Calu3 (cell line): ENCODE measurements at regions not wholly inside any gene's neighbourhood (a gene's known extent, or its start where the extent isn't known, plus 50 kb on each side); places are given as distances from the start of the nearest gene placed in this dataset.
"Not testable (repeated sequence)": the region's sequence is repeated elsewhere in the genome, so short reads cannot be mapped to it uniquely, and the experiment has no call there.

Source experiments
- BruUV-seq: library from RNA; stranded (reverse); fragments of 400-500 nt; replicated peaks from 2 replicates; lab custom pipeline; 2021; lab: Mats Ljungman, UMichigan
- CTCF ChIA-PET: fragments of 300-600 bp; sonication (Branson Sonifier 250); formaldehyde crosslinking; loops from one replicate; lab custom pipeline; 2022; ENCODE audit warnings: antibody characterized with exemption; lab: Charles Lee
- DNase-seq: peaks from one replicate; pipeline ENCODE4 v3.0.0; 2022
- H3K27ac Mint-ChIP-seq: one replicate; pipeline ENCODE4 v1.8.0; 2022; ENCODE audit warnings: mixed read lengths; ENCODE audit not compliant: unreplicated experiment
- H3K27me3 Mint-ChIP-seq: one replicate; pipeline ENCODE4 v1.8.0; 2022; ENCODE audit warnings: mixed read lengths; ENCODE audit not compliant: unreplicated experiment
- H3K36me3 Mint-ChIP-seq: one replicate; pipeline ENCODE4 v1.8.0; 2022; ENCODE audit warnings: mild to moderate bottlenecking, moderate library complexity, mixed read lengths; ENCODE audit not compliant: insufficient read depth, unreplicated experiment
- H3K4me1 Mint-ChIP-seq: one replicate; pipeline ENCODE4 v1.8.0; 2022; ENCODE audit warnings: mild to moderate bottlenecking, low read depth, mixed read lengths; ENCODE audit not compliant: unreplicated experiment
- H3K4me3 Mint-ChIP-seq: one replicate; pipeline ENCODE4 v1.8.0; 2022; ENCODE audit warnings: mild to moderate bottlenecking, low read depth, moderate library complexity, mixed read lengths; ENCODE audit not compliant: unreplicated experiment
- H3K9me3 Mint-ChIP-seq: one replicate; pipeline ENCODE4 v1.8.0; 2022; ENCODE audit warnings: low read depth, mixed read lengths; ENCODE audit not compliant: unreplicated experiment
- intact Hi-C: fragments of 100-400 bp; cut with micrococcal nuclease; formaldehyde crosslinking; loops from one replicate; pipeline ENCODE4 v1.10.0; 2022; ENCODE audit not compliant: unreplicated experiment
- TF ChIP-seq, protein P1 (sequence below): fragments of 200-600 bp; IDR thresholded peaks from one replicate; pipeline ENCODE4 v1.8.0; 2022; ENCODE audit warnings: antibody characterized with exemption; ENCODE audit not compliant: unreplicated experiment

DNA sequence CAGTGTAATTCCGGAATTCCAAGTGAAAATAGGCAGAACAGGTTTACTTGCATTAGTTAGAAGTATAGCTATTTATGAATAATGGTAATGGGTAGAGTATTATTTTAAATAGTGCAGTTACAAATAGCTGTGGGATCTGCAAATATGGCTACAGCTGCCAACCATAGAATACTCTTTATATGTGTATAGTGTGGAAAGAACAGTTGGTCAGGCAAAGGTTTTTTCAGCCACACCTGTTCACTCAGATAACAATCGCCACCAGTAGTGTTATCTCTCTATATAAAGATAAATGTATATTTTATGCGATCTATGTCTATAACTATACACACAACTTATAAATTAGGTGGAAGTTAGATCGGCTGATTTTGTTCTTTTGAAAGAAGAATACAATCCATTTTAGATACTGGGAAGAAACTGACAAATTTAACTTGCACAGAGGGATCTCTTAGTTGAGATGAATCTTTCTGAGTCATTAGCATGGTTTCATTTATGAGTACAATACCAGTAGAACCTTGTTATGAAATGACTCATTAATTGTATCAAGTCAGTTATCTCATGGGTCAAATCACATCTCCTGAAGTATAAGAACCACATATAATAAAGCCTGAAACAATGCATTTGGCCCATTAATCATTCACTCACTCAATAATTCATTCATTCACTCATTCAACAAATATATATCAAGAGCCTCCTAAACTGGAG, 100.9 kb upstream of the NR3C2 start:
- BruUV-seq, result no TSS peak

GRCh38 chr4:148540622-148541326, 98.6 kb upstream of the NR3C2 start:
- CTCF ChIA-PET, result no interaction called here
- intact Hi-C loops, result no loop called here
- no peaks in the 10 kb centered on the region for H3K36me3 Mint-ChIP-seq
- TF ChIP-seq, protein P1, sequence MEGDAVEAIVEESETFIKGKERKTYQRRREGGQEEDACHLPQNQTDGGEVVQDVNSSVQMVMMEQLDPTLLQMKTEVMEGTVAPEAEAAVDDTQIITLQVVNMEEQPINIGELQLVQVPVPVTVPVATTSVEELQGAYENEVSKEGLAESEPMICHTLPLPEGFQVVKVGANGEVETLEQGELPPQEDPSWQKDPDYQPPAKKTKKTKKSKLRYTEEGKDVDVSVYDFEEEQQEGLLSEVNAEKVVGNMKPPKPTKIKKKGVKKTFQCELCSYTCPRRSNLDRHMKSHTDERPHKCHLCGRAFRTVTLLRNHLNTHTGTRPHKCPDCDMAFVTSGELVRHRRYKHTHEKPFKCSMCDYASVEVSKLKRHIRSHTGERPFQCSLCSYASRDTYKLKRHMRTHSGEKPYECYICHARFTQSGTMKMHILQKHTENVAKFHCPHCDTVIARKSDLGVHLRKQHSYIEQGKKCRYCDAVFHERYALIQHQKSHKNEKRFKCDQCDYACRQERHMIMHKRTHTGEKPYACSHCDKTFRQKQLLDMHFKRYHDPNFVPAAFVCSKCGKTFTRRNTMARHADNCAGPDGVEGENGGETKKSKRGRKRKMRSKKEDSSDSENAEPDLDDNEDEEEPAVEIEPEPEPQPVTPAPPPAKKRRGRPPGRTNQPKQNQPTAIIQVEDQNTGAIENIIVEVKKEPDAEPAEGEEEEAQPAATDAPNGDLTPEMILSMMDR, result no peak
- H3K9me3 Mint-ChIP-seq, result no peaks in the 10 kb centered on the region
- H3K27ac Mint-ChIP-seq, result no peak overlapping the region
- no peak for DNase-seq
- no TSS peak for BruUV-seq
- peaks cover 6% of the 10 kb centered on the region for H3K4me1 Mint-ChIP-seq
- H3K4me3 Mint-ChIP-seq, result no peak overlapping the region
- H3K27me3 Mint-ChIP-seq, result no peaks in the 10 kb centered on the region

More for the DNA sequence above, 100.9 kb upstream of the NR3C2 start:
- no peak for DNase-seq
- H3K4me1 Mint-ChIP-seq, result peaks cover 6% of the 10 kb centered on the region
- intact Hi-C loops, result no loop called here
- no peak overlapping the region for H3K27ac Mint-ChIP-seq
- TF ChIP-seq, protein P1, result no peak
- no peaks in the 10 kb centered on the region for H3K9me3 Mint-ChIP-seq
- H3K4me3 Mint-ChIP-seq, result no peak overlapping the region
- CTCF ChIA-PET, result no interaction called here
- H3K36me3 Mint-ChIP-seq, result no peaks in the 10 kb centered on the region
- no peaks in the 10 kb centered on the region for H3K27me3 Mint-ChIP-seq

DNA sequence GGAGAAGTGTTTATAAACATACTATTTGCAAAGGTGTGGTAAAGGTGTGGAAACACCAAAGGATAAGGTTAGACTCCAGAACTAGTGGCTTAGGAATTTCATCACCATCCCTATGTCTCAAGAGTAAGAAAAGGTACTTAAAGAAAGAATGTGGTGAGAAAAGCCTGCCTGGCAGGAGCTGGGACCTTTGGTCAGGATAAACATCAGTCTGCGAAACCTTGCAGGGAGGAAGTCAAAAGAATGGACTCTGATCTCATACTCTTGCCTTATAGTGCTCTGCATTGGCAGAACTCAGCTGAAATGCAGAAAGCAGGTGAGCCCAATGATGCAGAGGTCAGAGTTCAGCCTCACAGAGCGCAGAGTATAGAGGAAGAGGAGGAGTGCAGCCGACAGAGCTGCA, 97.2 kb upstream of the NR3C2 start:
- DNase-seq, result no peak
- Mint-ChIP-seq H3K4me3 (no peak overlapping the region), H3K4me1 (peaks cover 6% of the 10 kb centered on the region), H3K27me3 (no peaks in the 10 kb centered on the region), H3K27ac (no peak overlapping the region), H3K9me3 (peaks cover 5% of the 10 kb centered on the region), H3K36me3 (no peaks in the 10 kb centered on the region)
- no TSS peak for BruUV-seq
- TF ChIP-seq, protein P1, result no peak
- CTCF ChIA-PET, result no interaction called here
- intact Hi-C loops, result no loop called here

DNA sequence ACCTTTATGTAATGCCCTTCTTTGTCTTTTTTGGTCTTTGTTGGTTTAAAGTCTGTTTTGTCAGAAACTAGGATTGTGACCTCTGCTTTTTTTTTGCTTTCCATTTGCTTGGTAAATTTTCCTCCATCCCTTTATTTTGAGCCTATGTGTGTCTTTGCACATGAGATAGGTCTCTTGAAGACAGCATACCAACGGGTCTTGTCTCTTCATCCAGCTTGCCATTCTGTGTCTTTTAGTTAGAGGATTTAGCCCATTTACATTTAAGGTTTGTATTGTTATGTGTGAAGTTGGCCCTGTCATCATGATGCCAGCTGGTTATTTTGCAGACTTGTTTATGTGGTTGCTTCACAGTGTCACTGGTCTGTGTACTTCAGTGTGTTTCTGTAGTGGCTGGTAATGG, 91.6 kb upstream of the NR3C2 start:
- BruUV-seq, H3K36me3 Mint-ChIP-seq, H3K4me1 Mint-ChIP-seq, DNase-seq, H3K27ac Mint-ChIP-seq, CTCF ChIA-PET, intact Hi-C loops, H3K27me3 Mint-ChIP-seq, H3K4me3 Mint-ChIP-seq: not testable (repeated sequence)
- peaks cover 13% of the 10 kb centered on the region for H3K9me3 Mint-ChIP-seq

DNA sequence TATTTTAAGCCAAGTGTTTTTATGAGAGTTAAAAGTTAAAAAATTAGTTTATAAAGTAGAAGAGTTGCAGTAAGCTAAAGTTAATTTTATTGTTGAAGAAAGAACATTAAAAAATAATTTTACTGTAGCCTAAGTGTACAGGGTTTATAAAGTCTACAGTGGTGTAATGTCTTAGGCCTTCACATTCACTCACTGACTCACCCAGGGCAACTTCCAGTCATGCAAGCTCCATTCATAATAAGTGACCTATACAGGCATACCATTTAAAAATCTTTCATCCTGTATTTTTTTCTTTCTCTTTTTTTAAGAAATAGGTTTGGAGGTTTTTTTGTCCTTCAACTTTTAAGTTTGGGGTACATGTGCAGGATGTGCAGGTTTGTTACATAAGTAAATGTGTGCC, 87.9 kb upstream of the NR3C2 start:
- peaks cover 5% of the 10 kb centered on the region for H3K4me1 Mint-ChIP-seq
- H3K36me3 Mint-ChIP-seq, result no peaks in the 10 kb centered on the region
- H3K27me3 Mint-ChIP-seq, result no peaks in the 10 kb centered on the region
- intact Hi-C loops, result no loop called here
- TF ChIP-seq, protein P1, result no peak
- BruUV-seq, result no TSS peak
- H3K9me3 Mint-ChIP-seq, result peaks cover 16% of the 10 kb centered on the region
- no peak overlapping the region for H3K4me3 Mint-ChIP-seq
- no peak overlapping the region for H3K27ac Mint-ChIP-seq
- no peak for DNase-seq
- CTCF ChIA-PET, result no interaction called here
